Lower leg skin (tissue), 3 donors: ENCODE measurements at regions not wholly inside any gene's neighbourhood (a gene's known extent, or its start where the extent isn't known, plus 50 kb on each side); places are given as distances from the start of the nearest gene placed in this dataset.

Experiments
- CTCF ChIP-seq, 3 donors: fragments of 450-650 bp; IDR thresholded peaks; one replicate each; pipeline ENCODE4 v1.5.1; 2016; ENCODE audit warnings: antibody characterized with exemption in 3 of 3, mild to moderate bottlenecking in 3 of 3, moderate library complexity in 2 of 3
- POLR2A ChIP-seq, 2 donors: fragments of 450-650 bp; IDR thresholded peaks; one replicate each; pipeline ENCODE4 v1.6.1; 2016 to 2017; ENCODE audit warnings: antibody characterized with exemption in 2 of 2, mild to moderate bottlenecking in 1 of 2, moderate library complexity in 1 of 2

DNA sequence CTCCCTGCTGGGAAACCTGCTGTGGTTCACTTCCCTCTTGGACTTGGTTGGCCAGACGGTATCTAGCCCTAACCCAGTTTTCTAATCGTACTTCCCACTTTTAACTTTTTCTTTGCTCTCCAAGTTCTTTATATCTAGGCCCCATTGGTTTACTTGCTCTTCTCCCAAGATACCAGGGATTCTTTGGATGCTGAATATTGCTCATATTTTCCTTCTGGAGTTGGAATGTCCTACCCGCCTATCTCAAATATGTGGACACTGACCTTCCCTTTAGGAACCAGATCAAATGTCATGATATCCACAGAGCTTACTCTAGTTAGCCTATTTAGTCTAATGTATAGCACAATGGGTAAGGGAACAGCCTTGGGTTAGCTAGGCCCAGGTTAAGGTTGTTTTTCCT lies 228.6 kb downstream of the DACT1 start:
- TF ChIP-seq POLR2A (IDR thresholded peaks at IDR 0.05): no peak
- TF ChIP-seq CTCF (IDR thresholded peaks at IDR 0.05): no peak
